Large intestine (tissue), 3 donors: ENCODE measurements at regions not wholly inside any gene's neighbourhood (a gene's known extent, or its start where the extent isn't known, plus 50 kb on each side); places are given as distances from the start of the nearest gene placed in this dataset.

Experiments used
- DNase-seq, 2 donors: peaks; one replicate each; pipeline versions ENCODE4 v3.0.0 to v3.0.0-alpha.2; 2013
- H3K27ac ChIP-seq: one replicate; pipeline ENCODE4 v1.5.1; 2013; ENCODE audit warnings: low read length
- H3K27me3 ChIP-seq: 2 replicates; pipeline ENCODE4 v1.6.1; 2013; ENCODE audit warnings: low read length; ENCODE audit not compliant: control insufficient read depth, insufficient read depth
- H3K36me3 ChIP-seq: 2 replicates; pipeline ENCODE4 v1.6.1; 2013; ENCODE audit warnings: low read length; ENCODE audit not compliant: control insufficient read depth, insufficient read depth
- H3K4me1 ChIP-seq: one replicate; pipeline ENCODE4 v1.6.1; 2013; ENCODE audit warnings: low read length; ENCODE audit not compliant: control insufficient read depth, insufficient read depth
- H3K4me3 ChIP-seq: one replicate; pipeline ENCODE4 v1.5.1; 2013; ENCODE audit warnings: low read length
- H3K9me3 ChIP-seq: one replicate; pipeline ENCODE4 v1.6.1; 2013; ENCODE audit warnings: mild to moderate bottlenecking, low read depth, low read length, moderate library complexity; ENCODE audit not compliant: control insufficient read depth
- WGBS: methylation state at CpG from one replicate; pipeline ENCODE4 v1.1.5; 2013; ENCODE audit warnings: low lambda C conversion rate; ENCODE audit not compliant: insufficient coverage; 5-methylcytosine and 5-hydroxymethylcytosine counted together

DNA sequence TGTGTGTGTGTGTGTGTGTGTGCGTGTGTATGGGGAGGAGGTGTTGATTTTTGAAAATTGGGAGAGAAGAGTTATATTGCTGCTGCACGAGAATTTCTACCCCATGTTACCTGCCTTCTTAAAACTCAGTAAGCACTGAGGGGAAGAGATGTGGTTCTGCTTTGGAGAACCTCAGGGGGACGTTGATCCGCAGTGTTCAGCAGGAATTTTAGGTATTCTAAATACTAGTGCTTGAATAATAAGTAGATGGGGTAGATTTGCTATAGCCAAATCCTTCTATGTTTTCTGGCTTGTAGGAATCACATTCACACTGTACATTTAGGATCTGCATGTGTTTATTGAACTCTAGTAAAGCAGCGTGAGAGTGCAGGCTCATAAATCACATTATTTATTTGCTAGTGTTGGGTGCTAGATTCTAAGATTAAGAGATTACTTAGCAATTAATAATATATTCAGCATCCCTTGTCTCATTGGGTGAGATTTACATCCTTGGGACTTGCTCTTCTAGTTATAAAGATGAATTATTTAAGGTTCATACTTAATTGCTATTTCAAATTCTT is 268.1 kb downstream of the MFSD1 start:
- Histone ChIP-seq H3K4me3 (no peak overlapping the region), H3K36me3 (no peaks in the 10 kb centered on the region), H3K27ac (no peak overlapping the region), H3K27me3 (no peaks in the 10 kb centered on the region), H3K4me1 (no peaks in the 10 kb centered on the region), H3K9me3 (no peaks in the 10 kb centered on the region)
- no CpG with 5 or more reads among the region's 5 CpGs for WGBS
- DNase-seq: no peak

DNA sequence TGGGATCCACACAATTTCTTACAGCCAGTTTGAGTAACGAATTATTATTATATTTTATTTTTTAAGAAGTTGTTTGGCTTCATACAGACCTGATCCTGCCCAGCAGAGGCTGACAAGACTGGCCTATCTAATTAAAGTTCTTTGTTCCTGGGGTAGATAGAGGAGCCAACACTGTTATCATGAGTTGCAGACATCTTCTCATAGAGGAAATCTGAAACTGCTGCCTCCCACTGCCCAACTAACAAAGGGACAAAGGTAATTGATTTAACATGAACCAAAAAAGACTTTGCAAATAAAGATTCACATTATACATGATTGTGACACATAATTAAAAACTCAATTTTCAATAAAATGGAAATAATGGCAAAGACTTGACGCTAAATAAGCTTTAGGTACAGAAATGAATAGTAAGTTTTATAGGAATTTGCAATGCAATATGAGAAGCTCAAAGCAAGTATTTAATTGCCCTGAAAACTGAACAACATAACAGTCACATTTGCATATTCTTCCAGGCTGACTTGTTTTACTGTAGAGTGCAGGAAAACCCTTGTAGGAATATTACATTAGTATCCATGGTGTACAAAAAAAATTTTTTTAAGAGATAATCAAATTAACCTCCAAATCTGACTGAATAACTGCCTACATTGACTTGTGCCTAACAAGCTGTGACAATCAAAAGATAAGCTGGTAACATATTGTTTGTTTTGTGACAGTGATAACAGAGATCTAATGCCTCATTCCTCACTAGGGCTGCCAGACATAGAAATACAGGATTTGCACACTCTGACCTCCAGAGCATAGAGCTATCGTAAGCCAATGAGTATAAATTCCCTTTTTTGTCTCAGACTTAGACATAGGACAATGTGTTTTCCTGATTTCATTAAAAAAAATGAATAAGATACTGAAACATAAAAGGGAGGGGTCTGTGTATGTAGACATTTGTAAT is 273.2 kb downstream of the MFSD1 start:
- H3K4me3 ChIP-seq: no peak overlapping the region
- WGBS: 54% methylated on average over 2 of the region's 3 CpGs
- no peaks in the 10 kb centered on the region for H3K9me3 ChIP-seq
- no peaks in the 10 kb centered on the region for H3K4me1 ChIP-seq
- no peak overlapping the region for H3K27ac ChIP-seq
- no peaks in the 10 kb centered on the region for H3K27me3 ChIP-seq
- DNase-seq: no peak
- no peaks in the 10 kb centered on the region for H3K36me3 ChIP-seq

DNA sequence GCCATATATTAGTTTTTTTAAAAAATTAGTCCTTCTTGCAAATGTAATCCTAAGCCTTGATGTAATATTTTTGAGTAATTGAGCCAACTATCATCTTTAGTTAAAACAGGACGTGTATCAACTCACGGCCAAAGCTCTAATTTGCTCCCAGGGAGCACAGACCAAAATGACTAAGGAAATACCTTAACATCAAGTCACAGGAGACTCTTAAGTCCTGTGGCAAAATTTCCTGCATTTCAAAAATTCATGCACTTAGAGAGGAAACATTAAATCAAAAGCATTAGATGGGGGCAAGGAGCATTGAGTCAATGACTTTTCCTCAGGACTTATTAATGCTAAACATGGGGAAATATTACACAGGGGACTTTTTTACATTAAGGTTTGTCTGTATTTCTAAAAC is 276.0 kb downstream of the MFSD1 start:
- Histone ChIP-seq H3K27ac (no peak overlapping the region), H3K4me3 (no peak overlapping the region), H3K4me1 (no peaks in the 10 kb centered on the region), H3K9me3 (no peaks in the 10 kb centered on the region), H3K36me3 (no peaks in the 10 kb centered on the region), H3K27me3 (no peaks in the 10 kb centered on the region)
- DNase-seq: no peak
- WGBS: no CpG with 5 or more reads among the region's 2 CpGs

GRCh38 chr3:159080256-159080655 is 278.4 kb downstream of the MFSD1 start:
- Histone ChIP-seq H3K27ac (no peak overlapping the region), H3K4me3 (no peak overlapping the region), H3K36me3 (no peaks in the 10 kb centered on the region), H3K9me3 (no peaks in the 10 kb centered on the region), H3K27me3 (no peaks in the 10 kb centered on the region), H3K4me1 (no peaks in the 10 kb centered on the region)
- DNase-seq: no peak
- no CpG with 5 or more reads among the region's 5 CpGs for WGBS

DNA sequence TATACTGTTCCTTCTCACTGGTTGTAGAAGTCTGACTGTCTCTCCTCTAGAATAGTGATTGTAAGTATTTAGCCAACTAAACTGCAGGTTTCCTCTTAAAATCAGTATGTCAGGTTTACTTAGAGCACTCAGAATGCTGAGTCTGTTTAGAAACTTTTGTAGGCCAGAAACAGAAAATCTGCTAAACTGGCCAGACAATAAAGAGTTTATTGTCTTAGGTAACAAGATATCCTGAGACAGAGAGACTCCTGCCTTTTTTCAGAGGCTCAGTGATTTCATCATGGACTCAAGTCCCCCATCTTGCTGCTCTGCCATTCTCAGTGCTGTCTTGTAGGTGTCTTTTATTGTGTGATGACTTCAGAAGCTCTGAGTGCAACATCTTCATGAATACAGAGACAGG is 279.0 kb downstream of the MFSD1 start:
- H3K4me1 ChIP-seq: no peaks in the 10 kb centered on the region
- H3K36me3 ChIP-seq: no peaks in the 10 kb centered on the region
- H3K9me3 ChIP-seq: no peaks in the 10 kb centered on the region
- no peak overlapping the region for H3K4me3 ChIP-seq
- H3K27ac ChIP-seq: no peak overlapping the region
- no peak for DNase-seq
- H3K27me3 ChIP-seq: no peaks in the 10 kb centered on the region

- H3K9me3 ChIP-seq: no peaks in the 10 kb centered on the region
- no peak overlapping the region for H3K4me3 ChIP-seq
- no peak overlapping the region for H3K27ac ChIP-seq
- no peak for DNase-seq
- no peaks in the 10 kb centered on the region for H3K4me1 ChIP-seq
- 88% methylated on average over 1 of the region's 1 CpG for WGBS
- no peaks in the 10 kb centered on the region for H3K36me3 ChIP-seq
- H3K27me3 ChIP-seq: no peaks in the 10 kb centered on the region
Measured at GRCh38 chr3:159082519-159082918, 280.7 kb downstream of the MFSD1 start.

DNA sequence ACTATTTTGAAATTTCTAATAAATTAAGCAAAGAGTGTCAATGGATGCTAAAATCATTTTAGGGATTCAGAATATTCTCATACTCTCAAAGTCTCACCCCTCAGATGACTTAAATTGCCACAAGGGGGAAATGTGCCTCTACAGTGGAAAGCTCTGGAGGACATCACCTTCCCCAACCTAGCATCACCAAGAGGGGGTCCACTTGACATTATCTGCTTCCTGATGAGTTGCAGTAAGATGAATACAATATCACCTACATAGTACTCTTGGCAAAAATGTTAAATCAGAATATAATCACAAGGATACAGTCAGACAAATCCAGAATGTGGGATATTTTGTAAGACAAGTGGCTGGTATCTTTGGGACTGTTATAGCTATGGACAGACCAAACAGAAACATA is 290.1 kb downstream of the MFSD1 start:
- Histone ChIP-seq H3K9me3 (no peaks in the 10 kb centered on the region), H3K27me3 (no peaks in the 10 kb centered on the region)

GRCh38 chr3:159102001-159102400 is 300.1 kb downstream of the MFSD1 start:
- Histone ChIP-seq H3K4me3 (no peak overlapping the region), H3K9me3 (no peaks in the 10 kb centered on the region), H3K27me3 (no peaks in the 10 kb centered on the region), H3K4me1 (no peaks in the 10 kb centered on the region), H3K36me3 (no peaks in the 10 kb centered on the region), H3K27ac (no peak overlapping the region)
- no peak for DNase-seq
- WGBS: no CpG with 5 or more reads among the region's 1 CpG

More for the DNA sequence above, 290.1 kb downstream of the MFSD1 start:
- no peak overlapping the region for H3K27ac ChIP-seq
- no peaks in the 10 kb centered on the region for H3K4me1 ChIP-seq
- no peak overlapping the region for H3K4me3 ChIP-seq
- no peak for DNase-seq
- no peaks in the 10 kb centered on the region for H3K36me3 ChIP-seq

- H3K4me3 ChIP-seq: no peak overlapping the region
- H3K9me3 ChIP-seq: no peaks in the 10 kb centered on the region
- H3K36me3 ChIP-seq: no peaks in the 10 kb centered on the region
- DNase-seq: no peak
- no peaks in the 10 kb centered on the region for H3K4me1 ChIP-seq
- H3K27ac ChIP-seq: no peak overlapping the region
- no peaks in the 10 kb centered on the region for H3K27me3 ChIP-seq
Measured at GRCh38 chr3:159112724-159113123, 310.9 kb downstream of the MFSD1 start.

DNA sequence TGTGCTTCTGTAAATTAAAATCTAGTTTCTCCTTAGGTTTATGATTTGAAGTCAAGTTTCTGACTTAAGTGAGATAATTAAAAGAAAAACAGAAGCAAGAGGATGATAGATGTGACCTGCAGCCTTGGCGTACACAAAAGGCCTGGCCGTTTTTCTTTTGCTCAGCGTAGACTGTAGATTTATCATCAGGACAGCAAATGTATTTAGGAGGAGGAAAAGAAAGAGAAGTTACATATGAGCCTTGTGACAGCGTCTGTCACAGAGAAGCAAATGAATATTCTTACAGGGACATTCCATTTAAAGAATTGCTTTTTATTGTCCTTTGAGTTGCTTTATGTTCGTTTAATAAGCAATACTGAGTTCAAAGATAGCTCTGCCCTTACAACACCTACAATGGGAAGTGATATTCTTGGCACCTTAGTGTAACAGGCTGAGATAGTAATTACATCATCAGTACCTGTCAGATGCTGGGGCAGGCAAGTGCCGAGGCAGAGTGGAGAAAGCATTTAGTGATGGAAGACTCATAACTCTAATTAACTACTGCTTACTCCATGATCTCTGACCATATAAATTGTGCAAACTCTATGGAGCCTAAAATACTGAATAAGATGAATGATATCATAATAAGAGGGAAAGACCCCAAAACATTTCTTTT is 311.5 kb downstream of the MFSD1 start:
- no peaks in the 10 kb centered on the region for H3K9me3 ChIP-seq
- 75% methylated on average over 3 of the region's 6 CpGs for WGBS
- no peak for DNase-seq
- no peaks in the 10 kb centered on the region for H3K4me1 ChIP-seq
- no peaks in the 10 kb centered on the region for H3K27me3 ChIP-seq
- no peak overlapping the region for H3K4me3 ChIP-seq
- no peak overlapping the region for H3K27ac ChIP-seq
- no peaks in the 10 kb centered on the region for H3K36me3 ChIP-seq
